K562 (cell line): ENCODE measurements at regions not wholly inside any gene's neighbourhood (a gene's known extent, or its start where the extent isn't known, plus 50 kb on each side); places are given as distances from the start of the nearest gene placed in this dataset.

Source experiments
- BHLHE40 ChIP-seq: IDR thresholded peaks from 2 replicates; pipeline ENCODE4 v1.6.1; 2011; ENCODE audit warnings: low read length, improper control_type of control experiment
- CBX8 ChIP-seq: fragments of 200-600 bp; sonication (generic); IDR thresholded peaks from 2 replicates; pipeline ENCODE4 v1.6.1; 2012; ENCODE audit warnings: borderline replicate concordance, mixed run types, low read depth, mild to moderate bottlenecking, moderate library complexity, mixed read lengths, low read length, control low read depth, inconsistent platforms; ENCODE audit not compliant: poor library complexity, severe bottlenecking; ENCODE audit errors: extremely low read depth
- CHD4 ChIP-seq: fragments of 200-600 bp; sonication (generic); IDR thresholded peaks from 3 replicates; pipeline ENCODE4 v1.6.1; 2012; ENCODE audit warnings: low read depth, mild to moderate bottlenecking, mixed read lengths, low read length, inconsistent platforms; ENCODE audit not compliant: insufficient read depth, insufficient replicate concordance, poor library complexity, severe bottlenecking
- EGR1 ChIP-seq: fragments of 450-650 bp; conservative IDR thresholded peaks from 2 replicates; pipeline ENCODE4 v1.6.1; 2017; ENCODE audit warnings: mild to moderate bottlenecking
- FOSL1 ChIP-seq: fragments of 200-800 bp; sonication (Bioruptor generic); conservative IDR thresholded peaks from 2 replicates; pipeline ENCODE4 v1.6.1; 2016; ENCODE audit warnings: missing genetic modification characterization, missing compliant biosample characterization
- GABPB1 ChIP-seq: sonication (generic); formaldehyde crosslinking; IDR thresholded peaks from 2 replicates; pipeline ENCODE4 v1.8.0; 2022; ENCODE audit warnings: mild to moderate bottlenecking, missing genetic modification reagents
- RCOR1 ChIP-seq, 2 experiments: IDR thresholded peaks; 2 replicates each; pipeline ENCODE4 v1.6.1; 2012; ENCODE audit warnings: low read depth in 2 of 2, low read length in 2 of 2, borderline replicate concordance in 1 of 2, improper control_type of control experiment in 1 of 2
- SMAD2 ChIP-seq: fragments of 150-350 bp; IDR thresholded peaks from 2 replicates; pipeline ENCODE4 v1.6.1; 2014; ENCODE audit warnings: low read depth, mild to moderate bottlenecking, low read length
- ZNF589 ChIP-seq: fragments of 200-800 bp; sonication (Bioruptor generic); IDR thresholded peaks from 2 replicates; pipeline ENCODE4 v1.6.1; 2016; ENCODE audit warnings: low read depth, missing genetic modification characterization, missing compliant biosample characterization
- TF ChIP-seq, protein P1 (sequence below), 3 experiments: IDR thresholded peaks in 2 of 3; conservative IDR thresholded peaks in 1 of 3; 2 replicates each; pipeline ENCODE4 v1.5.1; 2011 to 2012; ENCODE audit warnings: low read length in 3 of 3, mild to moderate bottlenecking in 3 of 3, control low read depth in 2 of 3, improper control_type of control experiment in 1 of 3, inconsistent platforms in 1 of 3, low read depth in 1 of 3, mixed read lengths in 1 of 3, moderate library complexity in 1 of 3; ENCODE audit not compliant: insufficient read depth in 2 of 3

DNA sequence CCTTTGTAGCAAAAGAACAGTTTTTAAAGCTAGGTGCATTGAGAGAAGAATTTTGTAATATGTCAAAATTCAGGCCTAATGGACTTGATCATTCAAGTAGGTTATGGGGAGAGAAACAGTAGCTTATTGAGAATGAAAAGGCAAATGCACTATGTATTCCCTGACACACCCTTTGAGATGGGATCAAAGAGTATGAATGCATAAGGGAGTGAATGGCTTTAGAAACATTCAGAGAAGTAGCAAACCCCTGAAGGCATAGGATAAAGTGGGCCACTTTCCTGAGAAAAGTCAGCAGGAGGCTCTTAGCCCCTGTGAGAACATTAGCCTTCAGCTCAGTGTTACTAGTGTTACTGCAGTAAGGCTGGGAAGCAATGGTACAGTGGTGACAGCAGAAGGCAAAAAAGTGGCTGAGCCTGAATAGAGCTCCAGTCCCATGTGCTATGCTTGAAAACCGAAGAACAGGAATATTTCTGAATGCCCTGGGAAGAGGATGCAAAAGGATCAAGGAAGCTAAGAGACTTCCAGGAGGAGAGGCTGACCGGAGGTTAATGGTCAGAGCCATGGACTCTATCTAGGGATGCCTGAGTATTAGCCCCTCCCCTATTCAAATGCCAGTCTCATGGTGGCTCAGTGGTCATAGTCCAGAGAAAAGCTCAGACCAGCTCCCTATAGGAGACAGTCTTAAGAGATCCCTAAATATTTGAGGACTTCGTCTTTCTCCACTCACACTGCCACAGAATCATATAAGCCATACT, 218.2 kb upstream of the SGO1 start:
- TF ChIP-seq CHD4 (no peak), FOSL1 (tag) (no peak), RCOR1 (IDR thresholded peaks at IDR 0.05; ENCODE audit: borderline replicate concordance in 1 of 2, low read depth in 2 of 2, low read length in 2 of 2) (no peak), EGR1 (no peak), SMAD2 (no peak), ZNF589 (CRISPR knock-in tag) (no peak), CBX8 (no peak), GABPB1 (no peak), BHLHE40 (no peak)
- TF ChIP-seq, protein P1, sequence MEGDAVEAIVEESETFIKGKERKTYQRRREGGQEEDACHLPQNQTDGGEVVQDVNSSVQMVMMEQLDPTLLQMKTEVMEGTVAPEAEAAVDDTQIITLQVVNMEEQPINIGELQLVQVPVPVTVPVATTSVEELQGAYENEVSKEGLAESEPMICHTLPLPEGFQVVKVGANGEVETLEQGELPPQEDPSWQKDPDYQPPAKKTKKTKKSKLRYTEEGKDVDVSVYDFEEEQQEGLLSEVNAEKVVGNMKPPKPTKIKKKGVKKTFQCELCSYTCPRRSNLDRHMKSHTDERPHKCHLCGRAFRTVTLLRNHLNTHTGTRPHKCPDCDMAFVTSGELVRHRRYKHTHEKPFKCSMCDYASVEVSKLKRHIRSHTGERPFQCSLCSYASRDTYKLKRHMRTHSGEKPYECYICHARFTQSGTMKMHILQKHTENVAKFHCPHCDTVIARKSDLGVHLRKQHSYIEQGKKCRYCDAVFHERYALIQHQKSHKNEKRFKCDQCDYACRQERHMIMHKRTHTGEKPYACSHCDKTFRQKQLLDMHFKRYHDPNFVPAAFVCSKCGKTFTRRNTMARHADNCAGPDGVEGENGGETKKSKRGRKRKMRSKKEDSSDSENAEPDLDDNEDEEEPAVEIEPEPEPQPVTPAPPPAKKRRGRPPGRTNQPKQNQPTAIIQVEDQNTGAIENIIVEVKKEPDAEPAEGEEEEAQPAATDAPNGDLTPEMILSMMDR (IDR thresholded peaks at IDR 0.05 in 2 of 3, conservative IDR thresholded peaks at IDR 0.05 in 1 of 3; ENCODE audit: insufficient read depth in 2 of 3, low read depth in 1 of 3, low read length in 3 of 3) = no peak
